ENCODE measurements at regions not wholly inside any gene's neighbourhood (a gene's known extent, or its start where the extent isn't known, plus 50 kb on each side); places are given as distances from the start of the nearest gene placed in this dataset.
A peak's percentile ranks its signal among the peaks of the same experiment; 100 is the strongest.
"Not testable (repeated sequence)": the region's sequence is repeated elsewhere in the genome, so short reads cannot be mapped to it uniquely, and the experiment has no call there.

GRCh38 chr1:103469801-103470200 is 55.7 kb upstream of the RNPC3 start:
- no peak for DNase-seq (ENCODE audit: low spot score)

GRCh38 chr1:103467100-103467499 is 58.4 kb upstream of the RNPC3 start:
- no peak for DNase-seq (ENCODE audit: low spot score)

- peak; percentile 44 for DNase-seq (ENCODE audit: low spot score)
Measured at GRCh38 chr1:103461161-103462105, 64.1 kb upstream of the RNPC3 start.

DNA sequence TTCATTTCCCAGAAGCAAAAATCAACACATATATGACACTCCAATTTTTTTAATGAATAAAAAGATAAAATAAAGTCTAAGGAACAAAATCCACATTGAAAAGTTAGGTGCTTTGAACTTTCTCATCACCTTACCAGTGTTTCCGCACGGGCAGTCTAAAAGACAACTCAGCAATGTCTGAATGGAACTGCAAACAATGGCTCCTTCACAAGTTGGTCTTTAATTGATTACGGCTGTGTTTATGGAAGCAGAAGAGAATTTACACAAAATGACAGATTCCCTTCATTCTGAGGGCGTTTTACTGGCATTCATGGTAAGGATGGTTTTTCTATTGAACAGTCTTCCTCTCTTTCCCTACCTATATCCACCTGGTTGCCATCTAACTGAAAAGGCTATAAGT is 65.0 kb upstream of the RNPC3 start:
- no peak for DNase-seq (ENCODE audit: low spot score)

DNA sequence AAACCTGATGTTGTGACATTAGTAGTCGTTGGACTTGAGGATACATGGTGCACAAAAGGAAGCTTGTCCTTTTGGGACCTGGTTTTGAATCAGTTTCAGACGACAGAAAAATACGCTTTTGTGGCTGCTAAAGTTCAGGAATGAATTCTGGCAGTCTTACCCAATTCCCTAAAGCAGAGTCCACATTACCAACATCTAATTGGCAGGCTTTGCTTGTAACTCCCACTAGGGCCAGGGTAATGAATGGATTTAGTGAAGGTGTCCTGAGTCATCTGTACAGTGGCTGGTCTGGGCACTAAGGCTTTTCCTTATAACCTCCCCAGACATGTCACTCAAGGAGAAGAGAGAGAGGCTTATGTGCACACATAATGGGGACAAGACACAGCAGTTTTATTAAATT is 66.2 kb upstream of the RNPC3 start:
- peak; percentile 25 for DNase-seq (ENCODE audit: low spot score)

GRCh38 chr1:103457886-103458455 is 67.5 kb upstream of the RNPC3 start:
- no peak for DNase-seq (ENCODE audit: low spot score)

DNA sequence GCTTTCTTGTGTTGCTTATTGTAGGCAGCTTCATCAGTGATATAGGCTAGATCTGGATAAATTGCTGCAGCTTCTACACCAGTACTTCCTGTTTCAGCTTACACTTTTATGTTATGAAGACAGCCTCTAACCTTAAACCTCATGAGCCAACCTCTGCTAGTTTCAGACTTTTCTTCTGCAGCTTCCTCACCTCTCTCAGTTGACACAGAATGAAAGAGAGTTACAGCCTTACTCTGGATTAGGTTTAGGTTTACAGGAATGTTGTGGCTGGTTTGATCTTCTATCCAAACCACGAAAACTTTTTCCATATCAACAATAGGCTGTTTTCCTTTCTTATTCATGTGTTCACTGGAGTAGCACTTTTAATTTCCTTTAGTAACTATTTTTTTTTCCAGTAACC is 76.9 kb upstream of the RNPC3 start:
- DNase-seq (ENCODE audit: low spot score) = no peak

DNA sequence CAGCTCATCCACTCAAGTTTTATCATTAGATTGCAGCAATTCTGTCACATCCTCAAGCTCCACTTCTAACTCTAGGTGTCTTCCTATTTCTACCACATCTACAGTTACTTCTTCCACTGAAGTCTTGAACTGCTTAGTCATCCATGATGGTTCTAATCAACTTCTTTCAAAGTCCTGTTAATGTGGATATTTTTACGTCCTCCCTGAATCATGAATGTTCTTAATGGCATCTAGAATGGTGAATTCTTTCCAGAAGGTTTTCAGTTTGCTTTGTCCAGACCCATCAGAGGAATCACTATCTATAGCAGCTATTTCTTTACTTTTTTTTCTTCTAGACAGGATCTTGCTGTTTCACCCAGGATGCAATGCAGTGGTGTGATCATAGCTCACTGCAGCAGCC is 78.0 kb upstream of the RNPC3 start:
- no peak for DNase-seq (ENCODE audit: low spot score)

- no peak for DNase-seq (ENCODE audit: low spot score)
Measured at GRCh38 chr1:103441342-103441741, 84.2 kb upstream of the RNPC3 start.

GRCh38 chr1:103436568-103437100 is 88.9 kb upstream of the RNPC3 start:
- DNase-seq (ENCODE audit: low spot score) = not testable (repeated sequence)

GRCh38 chr1:103435443-103435842 is 90.1 kb upstream of the RNPC3 start:
- DNase-seq (ENCODE audit: low spot score) = no peak

- DNase-seq (ENCODE audit: low spot score) = no peak
Measured at GRCh38 chr1:103424650-103425049, 100.8 kb upstream of the RNPC3 start.

DNA sequence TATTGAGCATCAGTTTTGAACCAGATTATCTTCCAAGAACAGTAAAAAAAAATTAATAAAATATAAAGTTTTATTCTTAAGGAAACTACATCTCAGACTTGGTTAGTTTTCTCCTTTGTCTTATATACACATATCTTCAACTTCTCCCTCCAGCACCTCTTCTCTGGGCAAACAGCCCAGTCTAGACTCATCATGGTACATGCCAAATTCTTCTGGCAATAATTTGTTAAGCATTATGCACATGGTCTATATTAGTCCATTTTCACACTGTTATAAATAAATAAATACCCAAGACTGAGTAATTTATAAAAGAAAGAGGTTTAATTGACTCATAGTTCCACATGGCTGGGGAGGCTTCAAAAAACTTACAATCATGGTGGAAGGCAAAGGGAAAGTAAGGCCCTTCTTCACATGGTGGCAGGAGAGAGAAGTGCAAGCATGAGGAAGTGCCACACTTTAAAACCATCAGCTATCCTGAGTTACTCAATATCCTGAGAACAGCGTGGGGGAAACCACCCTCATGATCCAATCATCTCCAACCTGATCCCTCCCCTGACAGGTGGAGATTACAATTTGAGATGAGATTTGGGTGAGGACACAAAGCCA is 108.7 kb upstream of the RNPC3 start:
- peak; percentile 8 for DNase-seq (ENCODE audit: low spot score)

DNA sequence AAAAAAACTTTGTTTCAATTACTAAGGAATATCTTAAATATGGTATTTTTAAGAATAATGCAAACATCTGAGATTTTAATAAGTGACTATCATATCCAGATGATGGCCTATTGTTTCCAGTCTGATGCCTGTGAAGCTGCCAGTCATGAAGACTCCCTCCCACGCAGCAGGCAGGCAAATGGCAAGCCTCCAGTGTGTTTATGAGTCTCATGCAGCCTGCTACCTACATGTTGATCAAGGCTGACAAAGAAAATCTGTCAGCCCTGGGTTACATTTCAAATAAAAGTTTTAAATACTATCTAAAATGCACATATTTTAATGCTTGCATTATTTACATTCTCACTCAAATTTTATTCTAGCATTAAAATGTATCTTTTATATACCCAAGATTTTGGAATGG is 137.6 kb upstream of the RNPC3 start:
- no peak for DNase-seq (ENCODE audit: low spot score)

- DNase-seq (ENCODE audit: low spot score) = no peak
Measured at GRCh38 chr1:103373991-103374390, 151.5 kb upstream of the RNPC3 start.

DNA sequence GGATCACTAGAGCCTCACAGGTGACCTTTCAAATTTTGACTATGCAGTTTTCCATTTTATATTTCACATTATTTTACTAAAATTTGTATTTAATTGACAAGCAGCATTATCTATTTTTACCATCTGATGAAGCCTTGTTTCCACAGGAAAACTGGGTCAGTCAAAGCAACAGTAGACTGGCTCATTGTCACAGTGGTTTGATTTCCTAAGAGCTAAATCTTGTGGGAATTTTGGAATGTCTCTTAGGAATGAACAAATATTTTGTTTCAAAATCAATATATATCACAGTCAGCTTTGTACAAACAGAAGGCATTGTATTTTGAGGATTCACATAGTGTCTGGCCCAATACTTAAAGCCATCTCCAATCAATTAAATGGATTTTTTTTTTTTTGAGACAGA is 152.6 kb upstream of the RNPC3 start:
- DNase-seq (ENCODE audit: low spot score) = peak; percentile 4

DNA sequence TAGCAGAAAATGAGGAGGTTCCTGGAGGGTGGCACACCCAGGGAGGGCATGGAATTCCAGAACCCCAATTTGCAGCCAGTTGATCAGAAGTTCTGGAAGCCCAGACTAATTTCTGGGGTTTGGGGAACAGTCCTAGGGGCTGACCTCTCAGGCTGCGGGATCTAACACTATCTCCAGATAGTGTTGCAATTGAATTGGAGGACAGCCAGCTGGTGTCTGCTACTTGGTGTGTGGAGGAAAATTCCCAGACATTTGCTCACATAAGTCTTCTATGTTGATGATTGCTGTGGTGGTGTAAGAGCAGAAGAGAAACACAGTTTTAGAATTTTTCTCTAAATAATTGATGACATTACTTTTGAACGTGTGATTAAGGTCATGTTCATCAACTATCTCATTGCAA is 154.3 kb upstream of the RNPC3 start:
- peak; percentile 2 for DNase-seq (ENCODE audit: low spot score)

GRCh38 chr1:103367186-103367585 is 158.3 kb upstream of the RNPC3 start:
- DNase-seq (ENCODE audit: low spot score) = no peak

- no peak for DNase-seq (ENCODE audit: low spot score)
Measured at GRCh38 chr1:103365860-103366569, 159.5 kb upstream of the RNPC3 start.

- DNase-seq (ENCODE audit: low spot score) = no peak
Measured at GRCh38 chr1:103363008-103363365, 162.5 kb upstream of the RNPC3 start.

- no peak for DNase-seq (ENCODE audit: low spot score)
Measured at GRCh38 chr1:103362348-103363007, 163.0 kb upstream of the RNPC3 start.

- DNase-seq (ENCODE audit: low spot score) = no peak
Measured at GRCh38 chr1:103353391-103353790, 172.1 kb upstream of the RNPC3 start.
